ENCODE measurements at regions not wholly inside any gene's neighbourhood (a gene's known extent, or its start where the extent isn't known, plus 50 kb on each side); places are given as distances from the start of the nearest gene placed in this dataset.

- POLR2A ChIA-PET, result interaction anchor here in 1 of 2 donors (0.6 kb wide), 1 partner anchor 11 kb away, joined by 3 read pairs; no protein-coding TSS in a partner anchor
Measured at GRCh38 chr11:79522626-79523025, 81.8 kb upstream of the TENM4 start.

GRCh38 chr11:79520086-79520485 is 79.3 kb upstream of the TENM4 start:
- Histone ChIP-seq H3K36me3 (ENCODE audit: control insufficient read depth in 2 of 2, extremely low read depth in 1 of 2, insufficient read depth in 1 of 2, low read length in 1 of 2) (no peaks in the 10 kb centered on the region), H3K27ac (ENCODE audit: low read length) (no peak overlapping the region), H3K9me3 (no peaks in the 10 kb centered on the region), H3K27me3 (replicated peaks in 1 of 2; ENCODE audit: control insufficient read depth in 2 of 2, extremely low read depth in 1 of 2, insufficient read depth in 2 of 2, low read length in 1 of 2) (no peaks in the 10 kb centered on the region), H3K4me1 (ENCODE audit: control insufficient read depth in 1 of 2, extremely low read depth in 1 of 2, insufficient read depth in 2 of 2, low read length in 2 of 2) (no peaks in the 10 kb centered on the region), H3K4me3 (ENCODE audit: control insufficient read depth in 1 of 2, extremely low read depth in 1 of 2, low read length in 1 of 2) (no peak overlapping the region)
- WGBS (ENCODE audit: insufficient coverage), result 82% methylated on average over 2 of the region's 5 CpGs
- H3K4me3 Mint-ChIP-seq, result no peak overlapping the region
- DNase-seq (no peak), ATAC-seq (replicated peaks in 1 of 4) (no peak)
- ChIA-PET CTCF (no interaction called here), POLR2A (no interaction called here)
- no peak overlapping the region for H3K27ac Mint-ChIP-seq
- H3K9me3 Mint-ChIP-seq, result peaks cover 6 to 20% (median 13%) of the 10 kb centered on the region in 3 donors
- H3K4me1 Mint-ChIP-seq, result no peaks in the 10 kb centered on the region
- H3K27me3 Mint-ChIP-seq, result peaks cover 2 to 8% of the 10 kb centered on the region in 2 donors
- no peaks in the 10 kb centered on the region for H3K36me3 Mint-ChIP-seq

More at GRCh38 chr11:79522626-79523025, 81.8 kb upstream of the TENM4 start:
- WGBS (ENCODE audit: insufficient coverage), result no CpG with 5 or more reads among the region's 1 CpG
- Histone ChIP-seq H3K9me3 (no peaks in the 10 kb centered on the region), H3K4me1 (ENCODE audit: control insufficient read depth in 1 of 2, extremely low read depth in 1 of 2, insufficient read depth in 2 of 2, low read length in 2 of 2) (no peaks in the 10 kb centered on the region), H3K4me3 (ENCODE audit: control insufficient read depth in 1 of 2, extremely low read depth in 1 of 2, low read length in 1 of 2) (no peak overlapping the region), H3K27me3 (replicated peaks in 1 of 2; ENCODE audit: control insufficient read depth in 2 of 2, extremely low read depth in 1 of 2, insufficient read depth in 2 of 2, low read length in 1 of 2) (no peaks in the 10 kb centered on the region), H3K36me3 (ENCODE audit: control insufficient read depth in 2 of 2, extremely low read depth in 1 of 2, insufficient read depth in 1 of 2, low read length in 1 of 2) (no peaks in the 10 kb centered on the region), H3K27ac (ENCODE audit: low read length) (no peak overlapping the region)
- no peak overlapping the region for H3K27ac Mint-ChIP-seq
- H3K4me3 Mint-ChIP-seq, result no peak overlapping the region
- H3K9me3 Mint-ChIP-seq, result peaks cover 8 to 20% (median 14%) of the 10 kb centered on the region in 3 donors
- no peaks in the 10 kb centered on the region for H3K4me1 Mint-ChIP-seq
- H3K27me3 Mint-ChIP-seq, result no peaks in the 10 kb centered on the region
- ATAC-seq (replicated peaks in 1 of 4) (no peak), DNase-seq (no peak)
- CTCF ChIA-PET, result no interaction called here
- H3K36me3 Mint-ChIP-seq, result no peaks in the 10 kb centered on the region

DNA sequence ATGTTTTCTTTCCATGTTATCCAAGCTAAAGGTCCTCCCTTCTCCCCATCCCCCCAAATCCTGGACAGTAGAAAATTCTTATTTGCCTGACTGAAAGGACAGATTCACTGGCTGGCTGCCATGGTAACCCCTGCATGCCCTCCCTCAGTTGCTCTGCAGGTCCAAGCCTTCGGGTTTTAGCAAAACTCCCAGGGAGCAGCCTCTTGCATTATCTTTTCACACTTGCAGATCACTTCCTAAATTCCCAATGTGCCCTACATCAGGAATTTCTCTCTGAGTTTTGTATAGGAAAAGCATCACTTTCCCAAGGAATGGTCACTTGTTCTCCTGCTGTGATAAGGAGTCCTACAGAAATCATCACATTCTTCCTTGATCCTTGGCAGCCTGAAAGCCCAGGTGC is 75.0 kb upstream of the TENM4 start:
- no peak for DNase-seq
- POLR2A ChIA-PET, result no interaction called here
- Mint-ChIP-seq H3K4me3 (no peak overlapping the region), H3K27ac (no peak overlapping the region), H3K36me3 (no peaks in the 10 kb centered on the region), H3K27me3 (peaks cover 2 to 8% of the 10 kb centered on the region in 2 donors), H3K4me1 (no peaks in the 10 kb centered on the region), H3K9me3 (peaks cover 5 to 16% (median 6%) of the 10 kb centered on the region in 3 donors)
- Histone ChIP-seq H3K4me3 (ENCODE audit: control insufficient read depth in 1 of 2, extremely low read depth in 1 of 2, low read length in 1 of 2) (no peak overlapping the region), H3K4me1 (ENCODE audit: control insufficient read depth in 1 of 2, extremely low read depth in 1 of 2, insufficient read depth in 2 of 2, low read length in 2 of 2) (no peaks in the 10 kb centered on the region), H3K36me3 (ENCODE audit: control insufficient read depth in 2 of 2, extremely low read depth in 1 of 2, insufficient read depth in 1 of 2, low read length in 1 of 2) (no peaks in the 10 kb centered on the region), H3K27me3 (replicated peaks in 1 of 2; ENCODE audit: control insufficient read depth in 2 of 2, extremely low read depth in 1 of 2, insufficient read depth in 2 of 2, low read length in 1 of 2) (no peaks in the 10 kb centered on the region), H3K9me3 (no peaks in the 10 kb centered on the region), H3K27ac (ENCODE audit: low read length) (no peak overlapping the region)
- CTCF ChIA-PET, result no interaction called here
- no peak for ATAC-seq (replicated peaks in 1 of 4)
- WGBS (ENCODE audit: insufficient coverage), result 50% methylated on average over 1 of the region's 1 CpG

DNA sequence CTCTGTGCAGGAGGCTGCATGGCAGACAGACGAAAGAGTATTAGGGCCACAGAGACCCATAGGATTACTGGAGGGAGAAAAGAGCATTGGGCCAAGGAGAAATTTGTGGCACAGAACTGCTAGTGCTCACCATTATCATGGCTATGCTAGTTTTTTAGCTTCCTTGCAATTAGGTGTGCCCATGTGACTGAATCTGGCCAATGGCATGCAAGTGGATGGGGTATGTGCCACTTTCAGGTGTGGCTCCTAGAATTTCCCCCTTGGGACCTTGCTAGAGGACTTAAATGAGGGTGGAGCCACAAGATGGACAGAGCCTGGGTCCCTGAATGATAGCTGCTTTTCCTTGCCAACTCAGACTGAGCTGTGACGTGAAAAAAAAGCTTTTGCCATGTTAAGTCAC is 73.9 kb upstream of the TENM4 start:
- Histone ChIP-seq H3K36me3 (ENCODE audit: control insufficient read depth in 2 of 2, extremely low read depth in 1 of 2, insufficient read depth in 1 of 2, low read length in 1 of 2) (no peaks in the 10 kb centered on the region), H3K9me3 (no peaks in the 10 kb centered on the region), H3K27ac (ENCODE audit: low read length) (no peak overlapping the region), H3K4me1 (ENCODE audit: control insufficient read depth in 1 of 2, extremely low read depth in 1 of 2, insufficient read depth in 2 of 2, low read length in 2 of 2) (no peaks in the 10 kb centered on the region), H3K27me3 (replicated peaks in 1 of 2; ENCODE audit: control insufficient read depth in 2 of 2, extremely low read depth in 1 of 2, insufficient read depth in 2 of 2, low read length in 1 of 2) (no peaks in the 10 kb centered on the region), H3K4me3 (ENCODE audit: control insufficient read depth in 1 of 2, extremely low read depth in 1 of 2, low read length in 1 of 2) (no peak overlapping the region)
- ChIA-PET CTCF (no interaction called here), POLR2A (interaction anchor here in 1 of 2 donors (0.5 kb wide), 1 partner anchor 9 kb away, joined by 3 read pairs; no protein-coding TSS in a partner anchor)
- DNase-seq, result no peak
- peaks cover 0 to 11% (median 2%) of the 10 kb centered on the region in 3 donors for H3K9me3 Mint-ChIP-seq
- H3K27ac Mint-ChIP-seq, result no peak overlapping the region
- 50% methylated on average over 1 of the region's 2 CpGs for WGBS (ENCODE audit: insufficient coverage)
- ATAC-seq (replicated peaks in 1 of 4), result no peak
- no peaks in the 10 kb centered on the region for H3K36me3 Mint-ChIP-seq
- H3K4me3 Mint-ChIP-seq, result no peak overlapping the region
- peaks cover 2 to 8% of the 10 kb centered on the region in 2 donors for H3K27me3 Mint-ChIP-seq
- H3K4me1 Mint-ChIP-seq, result no peaks in the 10 kb centered on the region

DNA sequence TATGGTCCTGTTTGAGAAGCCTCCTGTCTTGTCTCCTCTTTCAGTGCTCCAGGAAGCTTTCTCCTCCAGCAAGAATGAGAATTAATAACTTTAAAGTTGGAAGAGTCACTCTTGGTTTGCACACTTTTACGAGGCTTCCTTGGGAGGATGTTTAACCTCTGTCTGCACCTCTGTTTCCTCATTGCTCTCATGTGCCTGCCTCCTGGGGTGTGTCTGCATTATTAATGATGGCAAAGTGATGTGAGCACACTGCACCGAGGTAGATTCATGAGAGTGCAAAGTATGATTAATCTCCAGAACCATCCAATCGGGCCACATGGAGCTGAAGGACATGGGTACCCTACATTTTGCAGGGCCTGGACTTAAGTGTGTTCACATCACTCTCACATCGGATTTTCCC is 73.5 kb upstream of the TENM4 start:
- WGBS (ENCODE audit: insufficient coverage), result 20% methylated on average over 1 of the region's 4 CpGs
- POLR2A ChIA-PET, result interaction anchor here in 1 of 2 donors (0.5 kb wide), 1 partner anchor 10 kb away, joined by 3 read pairs; no protein-coding TSS in a partner anchor

DNA sequence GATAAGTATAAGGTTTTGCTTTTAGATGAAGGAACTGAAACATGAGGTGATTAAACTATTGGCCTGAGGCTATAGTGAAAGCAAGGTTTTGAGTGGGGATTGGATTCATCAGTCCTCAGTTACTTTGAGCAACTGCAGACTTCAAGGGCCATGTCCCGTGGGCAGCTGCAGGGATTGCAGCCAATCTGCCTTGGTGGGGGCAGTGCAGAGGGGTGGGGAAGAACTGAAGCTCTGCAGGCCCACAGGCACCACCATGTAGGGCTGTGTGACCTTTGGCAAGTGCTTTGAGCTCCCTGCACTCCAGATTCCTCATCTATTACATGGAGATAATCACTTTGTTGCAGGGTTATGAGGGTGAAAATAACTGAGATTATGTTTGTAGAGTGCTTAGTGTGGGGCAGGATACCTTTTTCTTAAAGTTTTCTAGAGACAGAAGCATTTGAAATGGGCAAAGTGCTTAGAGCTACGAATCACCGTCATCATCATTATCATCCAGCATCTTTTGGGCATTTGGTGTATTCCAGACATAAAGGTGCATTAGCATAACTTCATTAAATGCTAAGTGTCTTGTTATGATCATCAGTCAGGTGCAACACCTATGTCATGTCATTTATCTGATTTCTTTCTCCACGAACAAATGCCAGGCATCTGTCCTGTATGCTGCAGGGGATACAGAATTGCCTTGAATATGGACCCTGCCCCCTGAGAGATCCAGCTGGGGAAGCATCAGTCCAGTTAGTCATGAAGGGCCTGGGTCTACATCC is 72.1 kb upstream of the TENM4 start:
- no peak overlapping the region for H3K27ac Mint-ChIP-seq
- H3K36me3 Mint-ChIP-seq, result no peaks in the 10 kb centered on the region
- no peaks in the 10 kb centered on the region for H3K4me1 Mint-ChIP-seq
- no peak for ATAC-seq (replicated peaks in 1 of 4)
- Histone ChIP-seq H3K27ac (ENCODE audit: low read length) (no peak overlapping the region), H3K36me3 (ENCODE audit: control insufficient read depth in 2 of 2, extremely low read depth in 1 of 2, insufficient read depth in 1 of 2, low read length in 1 of 2) (no peaks in the 10 kb centered on the region), H3K27me3 (replicated peaks in 1 of 2; ENCODE audit: control insufficient read depth in 2 of 2, extremely low read depth in 1 of 2, insufficient read depth in 2 of 2, low read length in 1 of 2) (no peaks in the 10 kb centered on the region), H3K4me1 (ENCODE audit: control insufficient read depth in 1 of 2, extremely low read depth in 1 of 2, insufficient read depth in 2 of 2, low read length in 2 of 2) (no peaks in the 10 kb centered on the region), H3K9me3 (no peaks in the 10 kb centered on the region), H3K4me3 (ENCODE audit: control insufficient read depth in 1 of 2, extremely low read depth in 1 of 2, low read length in 1 of 2) (no peak overlapping the region)
- POLR2A ChIA-PET, result no interaction called here
- H3K4me3 Mint-ChIP-seq, result no peak overlapping the region
- H3K9me3 Mint-ChIP-seq, result peaks cover 0 to 14% (median 2%) of the 10 kb centered on the region in 3 donors
- CTCF ChIA-PET, result no interaction called here
- DNase-seq, result no peak
- WGBS (ENCODE audit: insufficient coverage), result 38% methylated on average over 2 of the region's 4 CpGs
- H3K27me3 Mint-ChIP-seq, result peaks cover 2 to 14% of the 10 kb centered on the region in 2 donors

More for the DNA sequence above, 73.5 kb upstream of the TENM4 start:
- no peaks in the 10 kb centered on the region for H3K9me3 ChIP-seq
- Mint-ChIP-seq H3K4me3 (no peak overlapping the region), H3K4me1 (no peaks in the 10 kb centered on the region), H3K36me3 (no peaks in the 10 kb centered on the region), H3K9me3 (peaks cover 0 to 14% (median 2%) of the 10 kb centered on the region in 3 donors), H3K27me3 (peaks cover 2 to 8% of the 10 kb centered on the region in 2 donors), H3K27ac (no peak overlapping the region)
- no peak overlapping the region for H3K27ac ChIP-seq (ENCODE audit: low read length)
- CTCF ChIA-PET, result no interaction called here
- no peaks in the 10 kb centered on the region for H3K4me1 ChIP-seq (ENCODE audit: control insufficient read depth in 1 of 2, extremely low read depth in 1 of 2, insufficient read depth in 2 of 2, low read length in 2 of 2)
- H3K27me3 ChIP-seq (replicated peaks in 1 of 2; ENCODE audit: control insufficient read depth in 2 of 2, extremely low read depth in 1 of 2, insufficient read depth in 2 of 2, low read length in 1 of 2), result no peaks in the 10 kb centered on the region
- no peaks in the 10 kb centered on the region for H3K36me3 ChIP-seq (ENCODE audit: control insufficient read depth in 2 of 2, extremely low read depth in 1 of 2, insufficient read depth in 1 of 2, low read length in 1 of 2)
- DNase-seq (no peak), ATAC-seq (replicated peaks in 1 of 4) (no peak)
- no peak overlapping the region for H3K4me3 ChIP-seq (ENCODE audit: control insufficient read depth in 1 of 2, extremely low read depth in 1 of 2, low read length in 1 of 2)
